Stomach (tissue), 8 donors: ENCODE measurements at regions not wholly inside any gene's neighbourhood (a gene's known extent, or its start where the extent isn't known, plus 50 kb on each side); places are given as distances from the start of the nearest gene placed in this dataset.

ENCODE experiments used
- DNase-seq, 2 donors: peaks; one replicate each; pipeline versions ENCODE4 v3.0.0 to v3.0.0-alpha.2; 2013 to 2019
- H3K27ac ChIP-seq, 5 donors: fragments of 200-600 bp in 4 of 5; sonication (generic) in 4 of 5; one replicate each; pipeline ENCODE4 v1.5.1; 2013 to 2019; ENCODE audit warnings: mild to moderate bottlenecking in 1 of 5, moderate library complexity in 1 of 5
- H3K27me3 ChIP-seq, 3 donors: fragments of 200-600 bp; sonication (generic); one replicate each; pipeline ENCODE4 v1.5.1; 2017 to 2019; ENCODE audit warnings: mixed run types in 1 of 3
- H3K36me3 ChIP-seq, 4 donors: fragments of 200-600 bp; sonication (generic); 1 replicate in 3 of 4; 2 replicates in 1 of 4; pipeline ENCODE4 v1.5.1; 2016 to 2019
- H3K4me1 ChIP-seq, 4 donors: fragments of 200-600 bp; sonication (generic); one replicate each; pipeline ENCODE4 v1.5.1; 2016 to 2019
- H3K4me3 ChIP-seq, 4 donors: fragments of 200-600 bp; sonication (generic) in 3 of 4; one replicate each; pipeline ENCODE4 v1.5.1; 2016 to 2019; ENCODE audit warnings: mild to moderate bottlenecking in 1 of 4
- H3K9me3 ChIP-seq, 4 donors: fragments of 200-600 bp; sonication (generic); one replicate each; pipeline ENCODE4 v1.5.1; 2016 to 2019
- CTCF ChIP-seq, 7 experiments: fragments of 450-650 bp in 4 of 7; fragments of 200-600 bp in 3 of 7; sonication (generic) in 3 of 7; IDR thresholded peaks; one replicate each; pipeline ENCODE4 v1.5.1; 2016 to 2019; ENCODE audit warnings: antibody characterized with exemption in 7 of 7, control low read depth in 2 of 7, mild to moderate bottlenecking in 1 of 7
- EP300 ChIP-seq: sonication (generic); formaldehyde crosslinking; IDR thresholded peaks from one replicate; pipeline ENCODE4 v1.6.1; 2017; ENCODE audit warnings: antibody characterized with exemption
- POLR2A ChIP-seq, 4 donors: fragments of 450-650 bp; IDR thresholded peaks; one replicate each; pipeline ENCODE4 v1.6.1; 2016; ENCODE audit warnings: antibody characterized with exemption in 4 of 4, control low read depth in 2 of 4, mild to moderate bottlenecking in 1 of 4, moderate library complexity in 1 of 4
- POLR2AphosphoS5 ChIP-seq, 3 donors: sonication (generic); formaldehyde crosslinking; IDR thresholded peaks; one replicate each; pipeline ENCODE4 v1.6.1; 2016; ENCODE audit warnings: antibody characterized with exemption in 3 of 3
- WGBS, 5 donors: extraction: QIAGEN DNeasy Blood & Tissue Kit in 3 of 5; methylation state at CpG; one replicate each; pipeline versions ENCODE4 v1.1.5 to v1.1.7; 2013 to 2018; 5-methylcytosine and 5-hydroxymethylcytosine counted together
- intact Hi-C: fragments of 100-400 bp; cut with DNase I; formaldehyde crosslinking; loops from one replicate; pipeline ENCODE4 v1.15.1; 2023; ENCODE audit warnings: low total_unique reads
- donor health status: healthy with polysubstance abuse.
- donor health status: Bipolar disorder and iron deficiency.
- donor health status: healthy.

- no peak for TF ChIP-seq CTCF (IDR thresholded peaks at IDR 0.05)
- no peak for DNase-seq
- Histone ChIP-seq H3K4me1 (no peaks in the 10 kb centered on the region), H3K9me3 (peaks cover 5 to 25% (median 21%) of the 10 kb centered on the region in 4 donors), H3K27me3 (peaks cover 0 to 14% (median 0%) of the 10 kb centered on the region in 3 donors), H3K27ac (no peak overlapping the region), H3K4me3 (no peak overlapping the region), H3K36me3 (no peaks in the 10 kb centered on the region)
- intact Hi-C loops = no loop called here
- 85 to 91% (median 87%) methylated on average over 17 to 21 of the region's 21 CpGs for WGBS, 5 donors
These were observed 183.9 kb downstream of the C16orf95 start for GRCh38 chr16:87133112-87133850.

GRCh38 chr16:87133966-87134627 lies 183.1 kb downstream of the C16orf95 start:
- Histone ChIP-seq H3K36me3 (no peaks in the 10 kb centered on the region), H3K9me3 (peaks cover 5 to 21% (median 16%) of the 10 kb centered on the region in 4 donors), H3K4me3 (no peak overlapping the region), H3K27ac (no peak overlapping the region), H3K27me3 (peaks cover 0 to 8% (median 0%) of the 10 kb centered on the region in 3 donors), H3K4me1 (no peaks in the 10 kb centered on the region)
- WGBS, 5 donors = 86 to 95% (median 92%) methylated on average over 14 to 17 of the region's 17 CpGs
- intact Hi-C loops = no loop called here
- TF ChIP-seq POLR2A (IDR thresholded peaks at IDR 0.05) (no peak), CTCF (IDR thresholded peaks at IDR 0.05) (no peak), POLR2AphosphoS5 (IDR thresholded peaks at IDR 0.05) (no peak), EP300 (no peak)
- DNase-seq = no peak

DNA sequence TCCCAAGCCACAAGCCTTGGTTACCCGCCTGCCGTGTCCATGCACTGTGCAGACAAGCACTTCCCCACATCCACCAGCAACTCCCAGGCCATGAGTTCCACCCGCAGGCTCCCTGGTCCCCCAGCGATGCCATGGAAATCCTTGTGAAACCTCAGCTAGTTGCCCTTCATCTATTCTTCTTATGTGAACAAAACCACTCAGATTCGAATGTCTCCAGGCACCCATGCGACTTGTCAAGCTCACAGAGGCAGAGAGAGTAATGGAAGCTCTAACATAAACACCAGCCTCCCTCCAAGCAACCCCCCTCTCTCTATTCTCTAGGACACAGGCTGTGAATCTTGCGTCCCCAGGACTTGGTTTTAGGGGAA lies 182.6 kb downstream of the C16orf95 start:
- WGBS, 5 donors = 74 to 89% (median 84%) methylated on average over 7 of the region's 7 CpGs
- DNase-seq = no peak
- Histone ChIP-seq H3K27ac (no peak overlapping the region), H3K27me3 (peaks cover 0 to 6% (median 0%) of the 10 kb centered on the region in 3 donors), H3K9me3 (peaks cover 5 to 16% (median 12%) of the 10 kb centered on the region in 4 donors), H3K4me3 (no peak overlapping the region), H3K4me1 (no peaks in the 10 kb centered on the region), H3K36me3 (no peaks in the 10 kb centered on the region)
- intact Hi-C loops = no loop called here
- no peak for TF ChIP-seq CTCF (IDR thresholded peaks at IDR 0.05)
- no peak for TF ChIP-seq EP300
- no peak for TF ChIP-seq POLR2AphosphoS5 (IDR thresholded peaks at IDR 0.05)
- TF ChIP-seq POLR2A (IDR thresholded peaks at IDR 0.05) = no peak

- Histone ChIP-seq H3K9me3 (peaks cover 5 to 16% (median 12%) of the 10 kb centered on the region in 4 donors), H3K4me1 (no peaks in the 10 kb centered on the region), H3K27ac (no peak overlapping the region), H3K36me3 (no peaks in the 10 kb centered on the region), H3K27me3 (peaks cover 0 to 6% (median 0%) of the 10 kb centered on the region in 3 donors), H3K4me3 (no peak overlapping the region)
- no peak for TF ChIP-seq POLR2A (IDR thresholded peaks at IDR 0.05)
- TF ChIP-seq EP300 = no peak
- no peak for TF ChIP-seq POLR2AphosphoS5 (IDR thresholded peaks at IDR 0.05)
- TF ChIP-seq CTCF (IDR thresholded peaks at IDR 0.05) = no peak
- intact Hi-C loops = no loop called here
- WGBS, 5 donors = 63 to 72% (median 66%) methylated on average over 9 of the region's 9 CpGs
- DNase-seq = no peak
These were observed 181.8 kb downstream of the C16orf95 start for GRCh38 chr16:87135246-87136030.
